GM06990 (cell line): ENCODE measurements at regions not wholly inside any gene's neighbourhood (a gene's known extent, or its start where the extent isn't known, plus 50 kb on each side); places are given as distances from the start of the nearest gene placed in this dataset.

Source experiments
- DNase-seq: peaks from one replicate; pipeline ENCODE4 v3.0.0-alpha.2; 2011; ENCODE audit not compliant: insufficient read length; ENCODE audit errors: extremely low read depth
- H3K27me3 ChIP-seq: replicated peaks from 2 replicates; pipeline ENCODE4 v1.6.0; 2011; ENCODE audit warnings: low read length; ENCODE audit not compliant: control insufficient read depth, insufficient read depth
- H3K36me3 ChIP-seq: 2 replicates; pipeline ENCODE4 v1.5.1; 2011; ENCODE audit warnings: low read length; ENCODE audit not compliant: control insufficient read depth, insufficient read depth
- H3K4me3 ChIP-seq: replicated peaks from 2 replicates; pipeline ENCODE4 v1.5.1; 2011; ENCODE audit warnings: low read depth, mild to moderate bottlenecking, control low read depth, low read length
- TF ChIP-seq, protein P1 (sequence below): IDR thresholded peaks from 2 replicates; pipeline ENCODE4 v1.5.1; 2011; ENCODE audit warnings: low read length, control low read depth, mild to moderate bottlenecking, inconsistent platforms; ENCODE audit not compliant: insufficient read depth, poor library complexity, severe bottlenecking

DNA sequence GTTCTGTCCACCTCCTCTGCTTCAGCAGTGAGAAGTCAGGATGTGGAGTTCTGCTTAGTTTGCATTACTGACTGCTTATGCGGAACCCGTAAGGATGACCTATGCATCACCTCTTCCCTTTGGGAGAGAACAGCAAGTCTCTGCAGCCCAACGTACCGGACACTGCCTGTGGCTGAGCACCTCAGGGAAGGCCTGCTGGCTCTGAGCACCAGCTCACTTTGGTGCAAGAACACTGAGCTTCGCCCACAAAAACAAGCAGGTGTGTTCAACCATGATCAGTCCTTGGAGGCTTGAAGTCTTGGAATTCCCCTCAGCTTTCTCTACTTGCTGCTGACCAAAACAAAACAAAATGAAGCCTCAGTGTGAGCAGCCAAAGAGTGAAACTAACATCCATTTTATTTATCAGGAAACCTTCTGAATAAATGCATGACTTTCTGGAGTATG, 52.7 kb upstream of the NCK2 start:
- DNase-seq: peak; percentile 35
- Histone ChIP-seq H3K4me3 (no peak overlapping the region), H3K27me3 (no peaks in the 10 kb centered on the region), H3K36me3 (no peaks in the 10 kb centered on the region)
- TF ChIP-seq, protein P1, sequence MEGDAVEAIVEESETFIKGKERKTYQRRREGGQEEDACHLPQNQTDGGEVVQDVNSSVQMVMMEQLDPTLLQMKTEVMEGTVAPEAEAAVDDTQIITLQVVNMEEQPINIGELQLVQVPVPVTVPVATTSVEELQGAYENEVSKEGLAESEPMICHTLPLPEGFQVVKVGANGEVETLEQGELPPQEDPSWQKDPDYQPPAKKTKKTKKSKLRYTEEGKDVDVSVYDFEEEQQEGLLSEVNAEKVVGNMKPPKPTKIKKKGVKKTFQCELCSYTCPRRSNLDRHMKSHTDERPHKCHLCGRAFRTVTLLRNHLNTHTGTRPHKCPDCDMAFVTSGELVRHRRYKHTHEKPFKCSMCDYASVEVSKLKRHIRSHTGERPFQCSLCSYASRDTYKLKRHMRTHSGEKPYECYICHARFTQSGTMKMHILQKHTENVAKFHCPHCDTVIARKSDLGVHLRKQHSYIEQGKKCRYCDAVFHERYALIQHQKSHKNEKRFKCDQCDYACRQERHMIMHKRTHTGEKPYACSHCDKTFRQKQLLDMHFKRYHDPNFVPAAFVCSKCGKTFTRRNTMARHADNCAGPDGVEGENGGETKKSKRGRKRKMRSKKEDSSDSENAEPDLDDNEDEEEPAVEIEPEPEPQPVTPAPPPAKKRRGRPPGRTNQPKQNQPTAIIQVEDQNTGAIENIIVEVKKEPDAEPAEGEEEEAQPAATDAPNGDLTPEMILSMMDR: no peak

DNA sequence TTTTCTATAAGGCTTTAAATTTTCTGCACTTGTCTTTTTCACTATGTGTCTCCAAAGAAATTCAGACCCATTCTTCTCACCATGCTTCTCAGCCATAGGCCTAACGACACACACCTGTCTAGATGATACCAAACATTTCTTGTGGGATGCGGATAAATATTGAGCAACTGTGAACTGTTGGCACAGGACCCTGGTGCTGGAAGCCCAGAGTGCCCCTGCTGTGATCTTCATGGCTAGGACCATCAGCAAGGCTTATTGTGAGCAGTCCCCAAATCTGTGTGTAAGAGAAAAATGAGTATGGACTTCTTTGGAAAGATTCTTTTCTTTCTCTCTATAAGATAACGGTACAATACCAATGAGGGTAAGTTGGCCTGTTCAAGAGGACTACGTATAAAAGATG, 54.1 kb upstream of the NCK2 start:
- Histone ChIP-seq H3K4me3 (no peak overlapping the region), H3K27me3 (no peaks in the 10 kb centered on the region), H3K36me3 (no peaks in the 10 kb centered on the region)
- TF ChIP-seq, protein P1: no peak
- no peak for DNase-seq

DNA sequence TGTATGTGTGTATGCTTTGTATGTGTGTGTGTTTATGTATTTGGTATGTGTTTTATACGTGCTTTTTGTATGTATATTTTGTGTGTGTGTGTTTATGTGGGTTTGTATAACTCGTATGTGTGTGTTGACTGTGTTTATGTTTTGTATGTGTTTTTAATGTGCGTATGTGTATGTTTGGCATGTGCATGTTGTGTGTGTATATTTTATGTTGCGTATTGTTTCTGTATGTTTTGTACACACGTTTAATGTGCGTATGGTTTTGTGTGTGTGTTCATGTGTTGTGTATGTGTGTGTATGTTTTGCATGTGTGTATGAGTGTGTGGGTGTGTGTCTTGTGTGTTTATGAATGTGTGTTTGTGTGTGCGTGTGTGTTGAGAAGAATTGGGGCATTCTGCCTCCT, 55.2 kb upstream of the NCK2 start:
- H3K36me3 ChIP-seq: no peaks in the 10 kb centered on the region
- H3K4me3 ChIP-seq: no peak overlapping the region
- TF ChIP-seq, protein P1: no peak
- DNase-seq: no peak
- no peaks in the 10 kb centered on the region for H3K27me3 ChIP-seq

DNA sequence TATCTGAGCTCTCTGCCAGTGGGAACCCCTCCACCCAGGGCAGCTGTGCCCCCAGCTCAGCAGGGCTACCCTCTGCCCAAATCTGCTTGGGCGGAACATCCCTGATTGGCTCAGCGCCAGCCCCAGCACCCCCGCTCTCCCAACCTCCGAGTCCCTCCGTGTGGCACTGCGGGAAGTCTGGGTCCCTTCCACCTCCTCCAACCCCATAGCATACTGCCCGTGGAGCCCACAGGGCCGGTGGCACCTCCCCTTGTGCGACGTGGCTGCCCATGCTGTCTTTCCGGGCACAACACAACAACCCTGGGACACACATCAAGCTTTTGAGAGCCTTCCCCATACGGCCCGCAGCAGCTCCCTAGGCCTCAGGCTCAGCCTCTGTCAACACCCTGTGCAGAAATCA, 55.8 kb upstream of the NCK2 start:
- H3K4me3 ChIP-seq: no peak overlapping the region
- DNase-seq: no peak
- H3K36me3 ChIP-seq: no peaks in the 10 kb centered on the region
- H3K27me3 ChIP-seq: no peaks in the 10 kb centered on the region
- TF ChIP-seq, protein P1: no peak

DNA sequence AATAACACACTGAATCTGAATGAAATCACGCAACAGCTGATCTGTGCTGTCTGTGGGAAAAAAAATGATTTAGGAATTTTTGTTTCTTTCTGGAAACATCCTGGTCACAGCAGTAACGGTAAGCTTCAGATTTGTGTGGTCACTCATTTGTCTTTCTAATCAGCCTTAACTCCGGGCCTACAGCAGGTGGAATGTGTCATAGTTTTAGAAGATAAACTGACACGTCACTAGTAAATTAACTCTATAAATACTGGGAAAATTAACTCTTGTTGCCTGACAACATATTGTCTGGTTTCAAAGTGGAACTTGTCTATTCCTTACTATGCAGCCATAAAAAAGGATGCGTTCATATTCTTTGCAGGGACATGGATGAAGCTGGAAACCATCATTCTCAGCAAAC, 58.1 kb upstream of the NCK2 start:
- Histone ChIP-seq H3K4me3 (no peak overlapping the region), H3K36me3 (no peaks in the 10 kb centered on the region), H3K27me3 (no peaks in the 10 kb centered on the region)
- DNase-seq: no peak
- TF ChIP-seq, protein P1: no peak

DNA sequence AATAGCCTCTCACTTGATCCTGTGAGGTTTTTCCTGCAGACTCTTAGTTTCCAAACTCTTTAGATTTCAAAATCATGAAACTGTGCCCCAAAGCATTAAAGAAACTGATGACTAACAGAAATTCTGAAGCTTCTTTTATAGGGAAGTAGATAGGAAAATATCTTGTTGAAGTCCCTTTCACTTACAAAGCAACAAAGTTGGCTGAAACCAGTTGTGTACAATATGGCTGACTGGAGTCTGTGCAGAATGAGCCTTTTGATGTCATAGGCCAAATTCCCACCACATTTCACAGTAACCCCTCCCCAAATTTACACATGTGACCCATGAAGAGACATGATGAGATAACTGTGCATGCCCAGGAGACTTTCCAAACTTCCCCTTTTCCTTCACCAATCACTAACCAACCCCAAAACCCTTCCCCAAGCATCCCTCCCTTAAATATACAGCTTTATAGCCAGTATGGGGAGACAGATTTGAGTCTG, 61.7 kb upstream of the NCK2 start:
- Histone ChIP-seq H3K4me3 (no peak overlapping the region), H3K27me3 (no peaks in the 10 kb centered on the region), H3K36me3 (no peaks in the 10 kb centered on the region)
- no peak for DNase-seq
- TF ChIP-seq, protein P1: no peak
